ENCODE measurements at regions not wholly inside any gene's neighbourhood (a gene's known extent, or its start where the extent isn't known, plus 50 kb on each side); places are given as distances from the start of the nearest gene placed in this dataset.

DNA sequence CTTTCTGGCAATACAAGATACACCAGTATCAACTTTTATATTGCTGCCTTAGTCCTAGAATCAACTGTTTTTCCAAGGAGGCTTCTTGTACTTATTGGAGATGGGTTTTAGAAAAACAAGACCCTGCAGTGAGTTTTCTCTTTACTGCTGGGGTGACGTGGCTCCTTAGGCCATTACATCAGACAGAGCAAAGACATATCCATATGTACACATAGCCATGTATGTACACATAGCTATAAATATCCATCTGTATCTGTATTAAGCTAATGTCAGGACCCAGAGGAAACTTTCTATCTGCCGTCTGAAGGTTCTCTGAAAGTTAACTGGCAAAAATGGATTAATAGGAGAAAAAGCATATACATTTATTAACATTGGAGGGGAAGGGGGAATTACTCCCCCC is 607.4 kb downstream of the POM121L12 start:
- TF ChIP-seq, protein P1, sequence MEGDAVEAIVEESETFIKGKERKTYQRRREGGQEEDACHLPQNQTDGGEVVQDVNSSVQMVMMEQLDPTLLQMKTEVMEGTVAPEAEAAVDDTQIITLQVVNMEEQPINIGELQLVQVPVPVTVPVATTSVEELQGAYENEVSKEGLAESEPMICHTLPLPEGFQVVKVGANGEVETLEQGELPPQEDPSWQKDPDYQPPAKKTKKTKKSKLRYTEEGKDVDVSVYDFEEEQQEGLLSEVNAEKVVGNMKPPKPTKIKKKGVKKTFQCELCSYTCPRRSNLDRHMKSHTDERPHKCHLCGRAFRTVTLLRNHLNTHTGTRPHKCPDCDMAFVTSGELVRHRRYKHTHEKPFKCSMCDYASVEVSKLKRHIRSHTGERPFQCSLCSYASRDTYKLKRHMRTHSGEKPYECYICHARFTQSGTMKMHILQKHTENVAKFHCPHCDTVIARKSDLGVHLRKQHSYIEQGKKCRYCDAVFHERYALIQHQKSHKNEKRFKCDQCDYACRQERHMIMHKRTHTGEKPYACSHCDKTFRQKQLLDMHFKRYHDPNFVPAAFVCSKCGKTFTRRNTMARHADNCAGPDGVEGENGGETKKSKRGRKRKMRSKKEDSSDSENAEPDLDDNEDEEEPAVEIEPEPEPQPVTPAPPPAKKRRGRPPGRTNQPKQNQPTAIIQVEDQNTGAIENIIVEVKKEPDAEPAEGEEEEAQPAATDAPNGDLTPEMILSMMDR (IDR thresholded peaks at IDR 0.05; ENCODE audit: insufficient read depth, low read depth, low read length), result no peak
- H3K4me3 ChIP-seq (ENCODE audit: low read depth, low read length), result no peak overlapping the region
- DNase-seq (ENCODE audit: low read depth), result no peak

DNA sequence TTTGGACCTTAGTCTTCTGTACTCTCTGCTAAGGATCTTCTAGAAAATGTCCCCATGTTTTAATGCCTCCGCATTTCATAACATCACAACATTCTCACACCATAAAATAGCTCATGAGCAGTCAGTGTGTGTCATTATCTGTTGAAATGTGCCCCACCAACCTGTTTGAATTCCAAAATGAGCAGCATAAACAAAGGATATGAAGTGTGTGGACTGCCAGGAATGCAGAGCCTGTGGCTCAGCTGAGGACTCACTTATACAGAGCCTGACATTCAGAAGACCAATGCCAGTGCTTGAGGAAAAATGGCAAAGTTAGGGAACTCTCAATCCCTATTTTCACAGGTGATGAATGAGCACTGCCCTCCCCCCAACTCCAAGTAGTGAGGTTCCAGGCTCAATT is 621.4 kb downstream of the POM121L12 start:
- no peak for DNase-seq (ENCODE audit: low read depth)
- TF ChIP-seq, protein P1 (IDR thresholded peaks at IDR 0.05; ENCODE audit: insufficient read depth, low read depth, low read length), result no peak
- H3K4me3 ChIP-seq (ENCODE audit: low read depth, low read length), result no peak overlapping the region

DNA sequence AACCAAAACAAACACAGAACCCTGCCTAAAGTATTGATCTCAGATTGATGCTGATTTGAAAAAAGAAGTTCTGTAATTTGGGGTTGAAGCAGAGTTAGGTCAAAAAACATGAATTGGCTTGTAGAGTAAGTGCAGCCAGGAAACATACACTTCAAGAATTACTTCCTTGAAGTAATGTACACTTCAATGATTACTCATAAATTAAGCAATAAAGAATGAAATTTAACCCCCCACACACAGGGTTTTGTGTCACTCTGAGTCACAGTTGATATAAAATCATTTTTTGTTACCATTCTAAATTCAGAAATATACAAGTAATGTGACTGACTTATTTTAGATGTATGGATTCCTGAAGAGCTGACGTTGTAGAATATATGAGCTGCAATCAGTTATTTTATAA is 622.2 kb downstream of the POM121L12 start:
- TF ChIP-seq, protein P1 (IDR thresholded peaks at IDR 0.05; ENCODE audit: insufficient read depth, low read depth, low read length), result no peak
- no peak for DNase-seq (ENCODE audit: low read depth)
- no peak overlapping the region for H3K4me3 ChIP-seq (ENCODE audit: low read depth, low read length)

DNA sequence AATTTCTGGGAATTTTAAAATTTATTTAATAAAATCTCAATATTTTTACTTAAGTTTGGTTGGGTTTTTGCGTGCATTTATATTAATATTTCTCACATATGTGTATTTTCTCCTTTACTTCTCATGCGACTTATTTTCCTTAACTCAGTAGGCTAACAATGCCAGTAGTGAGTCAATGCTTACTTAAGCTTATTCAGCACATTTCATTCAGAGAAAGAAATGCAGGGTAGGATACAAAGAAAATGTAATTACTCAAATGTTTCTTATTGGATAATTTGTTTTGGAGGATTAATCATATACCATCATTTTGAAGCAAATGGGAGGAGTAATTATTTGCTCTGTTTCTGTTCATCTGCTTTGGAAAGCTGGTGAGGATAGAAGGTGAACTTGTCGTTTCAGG is 623.5 kb downstream of the POM121L12 start:
- TF ChIP-seq, protein P1 (IDR thresholded peaks at IDR 0.05; ENCODE audit: insufficient read depth, low read depth, low read length), result no peak
- no peak for DNase-seq (ENCODE audit: low read depth)
- H3K4me3 ChIP-seq (ENCODE audit: low read depth, low read length), result no peak overlapping the region

DNA sequence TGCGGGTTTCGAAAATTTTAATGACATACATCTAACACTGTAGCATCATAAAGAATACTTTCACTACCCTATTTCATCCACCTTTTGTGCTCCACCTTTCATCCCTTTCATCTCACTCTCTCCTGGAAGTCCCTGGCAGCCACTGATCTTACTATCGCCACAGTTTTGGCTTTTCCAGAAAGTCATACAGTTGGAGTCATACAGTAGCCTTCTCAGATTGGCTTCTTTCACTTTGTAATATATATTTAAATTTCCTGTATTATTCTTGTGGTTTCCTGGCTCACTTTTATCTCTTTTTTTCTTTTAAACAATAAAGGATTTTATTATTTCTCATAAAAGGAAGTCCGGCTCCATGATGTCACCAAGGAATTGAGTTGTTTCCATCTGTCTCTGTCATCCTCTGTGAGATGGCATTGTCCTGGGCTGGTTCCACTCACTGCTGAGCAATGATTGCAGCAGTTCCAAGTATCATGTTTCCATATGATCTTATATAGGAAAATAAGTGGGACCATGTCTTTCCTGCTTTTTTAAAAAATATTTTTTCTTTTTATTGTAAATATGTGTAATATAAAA is 626.3 kb downstream of the POM121L12 start:
- DNase-seq (ENCODE audit: low read depth), result no peak
- TF ChIP-seq, protein P1 (IDR thresholded peaks at IDR 0.05; ENCODE audit: insufficient read depth, low read depth, low read length), result no peak
- H3K4me3 ChIP-seq (ENCODE audit: low read depth, low read length), result no peak overlapping the region

DNA sequence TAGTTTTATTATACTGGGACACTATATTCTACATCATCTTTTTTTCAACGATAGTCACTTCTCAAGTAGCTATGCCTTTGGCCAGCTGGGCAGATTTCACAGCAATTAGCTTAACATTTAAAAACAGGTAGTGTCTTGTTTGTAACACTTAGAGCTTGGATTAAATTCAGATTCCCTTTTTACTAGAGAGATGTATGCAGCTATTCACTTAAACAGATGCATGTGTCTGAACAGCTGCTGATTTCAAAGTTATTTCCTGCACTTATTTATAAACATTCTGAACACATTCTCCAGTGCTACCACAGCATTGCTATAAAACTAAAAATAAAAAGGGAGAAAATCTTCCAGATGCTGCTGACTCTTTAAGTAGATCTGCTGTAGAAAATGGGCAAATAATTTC is 637.2 kb downstream of the POM121L12 start:
- DNase-seq (ENCODE audit: low read depth), result no peak
- TF ChIP-seq, protein P1 (IDR thresholded peaks at IDR 0.05; ENCODE audit: insufficient read depth, low read depth, low read length), result no peak
- no peak overlapping the region for H3K4me3 ChIP-seq (ENCODE audit: low read depth, low read length)

DNA sequence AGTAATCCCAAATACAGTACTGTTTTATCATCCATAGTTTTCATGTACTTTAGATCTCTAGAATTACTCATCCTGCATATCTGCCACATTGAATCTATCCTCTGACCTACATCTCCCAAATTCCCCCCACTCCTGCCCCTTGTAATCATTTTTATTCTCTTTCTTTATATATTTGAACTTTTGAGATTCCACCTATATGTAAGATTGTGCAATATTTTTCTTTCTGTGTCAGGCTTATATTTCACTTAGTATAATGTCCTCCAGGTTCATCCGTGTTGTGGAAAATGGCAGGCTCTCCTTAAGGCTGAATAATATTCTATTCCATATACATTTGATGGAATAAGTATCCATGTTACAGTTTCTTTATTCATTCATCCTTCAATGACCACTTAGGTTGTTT is 640.4 kb downstream of the POM121L12 start:
- no peak overlapping the region for H3K4me3 ChIP-seq (ENCODE audit: low read depth, low read length)
- no peak for DNase-seq (ENCODE audit: low read depth)
- TF ChIP-seq, protein P1 (IDR thresholded peaks at IDR 0.05; ENCODE audit: insufficient read depth, low read depth, low read length), result no peak
